ENCODE measurements at regions not wholly inside any gene's neighbourhood (a gene's known extent, or its start where the extent isn't known, plus 50 kb on each side); places are given as distances from the start of the nearest gene placed in this dataset.
"Not testable (repeated sequence)": the region's sequence is repeated elsewhere in the genome, so short reads cannot be mapped to it uniquely, and the experiment has no call there.

GRCh38 chr10:61594430-61594829, 68.3 kb upstream of the CABCOCO1 start:
- TF ChIP-seq CTCF (IDR thresholded peaks at IDR 0.05; ENCODE audit: extremely low read depth, missing control alignments) = no peak
- DNase-seq (ENCODE audit: low spot score) = no peak

- DNase-seq (ENCODE audit: low spot score) = no peak
- no peak for TF ChIP-seq CTCF (IDR thresholded peaks at IDR 0.05; ENCODE audit: extremely low read depth, missing control alignments)
Measured at GRCh38 chr10:61592581-61592980, 70.1 kb upstream of the CABCOCO1 start.

- no peak for TF ChIP-seq CTCF (IDR thresholded peaks at IDR 0.05; ENCODE audit: extremely low read depth, missing control alignments)
- DNase-seq (ENCODE audit: low spot score) = peak; percentile 8
Measured at GRCh38 chr10:61589547-61590243, 73.0 kb upstream of the CABCOCO1 start.

- DNase-seq (ENCODE audit: low spot score) = no peak
- TF ChIP-seq CTCF (IDR thresholded peaks at IDR 0.05; ENCODE audit: extremely low read depth, missing control alignments) = no peak
Measured at GRCh38 chr10:61588770-61589211, 73.9 kb upstream of the CABCOCO1 start.

- DNase-seq (ENCODE audit: low spot score) = no peak
- TF ChIP-seq CTCF (IDR thresholded peaks at IDR 0.05; ENCODE audit: extremely low read depth, missing control alignments) = no peak
Measured at GRCh38 chr10:61586829-61587228, 75.9 kb upstream of the CABCOCO1 start.

GRCh38 chr10:61580608-61581007, 82.1 kb upstream of the CABCOCO1 start:
- no peak for TF ChIP-seq CTCF (IDR thresholded peaks at IDR 0.05; ENCODE audit: extremely low read depth, missing control alignments)
- no peak for DNase-seq (ENCODE audit: low spot score)

- DNase-seq (ENCODE audit: low spot score) = not testable (repeated sequence)
Measured at GRCh38 chr10:61570204-61570603, 92.5 kb upstream of the CABCOCO1 start.

GRCh38 chr10:61567729-61568128, 95.0 kb upstream of the CABCOCO1 start:
- no peak for DNase-seq (ENCODE audit: low spot score)
- no peak for TF ChIP-seq CTCF (IDR thresholded peaks at IDR 0.05; ENCODE audit: extremely low read depth, missing control alignments)
